HG03066 (cell line): ENCODE measurements at regions not wholly inside any gene's neighbourhood (a gene's known extent, or its start where the extent isn't known, plus 50 kb on each side); places are given as distances from the start of the nearest gene placed in this dataset.
"Not testable (repeated sequence)": the region's sequence is repeated elsewhere in the genome, so short reads cannot be mapped to it uniquely, and the experiment has no call there.

ENCODE experiments used
- ATAC-seq: cut with Tn5 transposase; IDR thresholded peaks from one replicate; pipeline ENCODE4 v1.9.1; 2021; ENCODE audit warnings: low read depth; ENCODE audit not compliant: unreplicated experiment

DNA sequence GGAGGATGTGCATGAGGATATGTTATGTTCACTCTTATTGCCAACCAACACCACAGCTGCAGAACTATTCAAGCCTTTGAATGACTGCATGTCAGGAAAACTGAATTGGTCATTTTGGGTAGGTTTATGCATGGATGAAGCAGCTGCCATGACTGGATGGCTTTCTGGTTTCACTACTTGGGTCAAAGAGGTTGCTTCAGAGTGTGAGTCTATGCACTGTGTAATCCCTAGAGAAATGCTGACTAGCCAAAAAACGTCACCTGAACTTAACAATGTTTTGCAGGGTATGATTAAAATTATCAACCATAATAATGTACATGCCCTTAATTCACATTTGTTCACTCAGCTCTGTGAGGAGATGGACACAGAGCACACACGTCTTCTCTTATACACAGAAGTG, 206.7 kb upstream of the RBBP8 start:
- no peak for ATAC-seq

- no peak for ATAC-seq
These were observed 205.1 kb upstream of the RBBP8 start for GRCh38 chr18:22728016-22728415.

DNA sequence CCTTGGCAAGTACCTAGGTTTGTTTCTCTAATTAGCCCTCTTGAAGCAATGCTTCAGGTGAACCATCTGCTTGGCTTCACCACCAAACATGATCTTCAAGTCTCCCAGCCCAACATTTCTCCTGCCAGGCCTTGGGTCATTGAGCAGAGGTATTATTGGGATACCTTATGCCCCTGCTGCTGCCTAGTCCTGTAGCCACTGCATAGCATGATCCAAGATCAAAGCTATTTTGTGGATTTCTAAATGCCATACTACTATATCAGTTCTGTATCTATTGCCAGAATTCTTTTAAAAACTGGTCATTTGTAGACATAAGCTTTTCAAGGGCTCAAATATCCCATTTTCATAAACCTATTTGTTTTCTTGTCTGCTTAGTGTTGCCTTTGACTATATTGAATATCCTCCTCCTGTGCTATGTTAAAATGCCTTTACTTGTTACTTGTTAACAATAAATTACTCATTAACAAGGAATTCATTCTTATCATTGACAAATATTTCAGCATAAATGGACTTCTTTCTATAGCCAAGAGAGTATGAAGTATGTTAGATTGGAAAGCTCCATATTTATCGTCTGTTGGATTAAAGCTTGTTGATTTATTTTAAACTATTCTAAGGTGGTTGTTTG, 204.5 kb upstream of the RBBP8 start:
- no peak for ATAC-seq

DNA sequence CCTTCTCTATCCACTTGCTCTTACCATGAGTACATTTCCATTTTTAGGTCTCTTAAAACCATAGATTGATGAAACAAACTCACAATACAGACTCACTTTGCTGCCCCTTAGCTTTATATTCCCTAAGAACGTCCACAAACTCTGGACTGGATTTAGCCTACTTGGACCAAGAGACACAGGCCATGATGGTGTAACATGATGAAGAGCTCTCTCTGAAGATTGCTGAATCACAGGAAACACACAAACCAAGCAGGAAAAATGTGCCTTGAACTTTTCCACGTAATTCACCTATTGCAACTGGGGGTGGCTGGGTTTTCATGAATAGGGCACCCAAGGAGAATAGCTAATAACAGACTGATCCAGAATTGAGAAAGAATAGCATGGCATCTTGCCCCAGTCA, 201.7 kb upstream of the RBBP8 start:
- ATAC-seq = no peak

DNA sequence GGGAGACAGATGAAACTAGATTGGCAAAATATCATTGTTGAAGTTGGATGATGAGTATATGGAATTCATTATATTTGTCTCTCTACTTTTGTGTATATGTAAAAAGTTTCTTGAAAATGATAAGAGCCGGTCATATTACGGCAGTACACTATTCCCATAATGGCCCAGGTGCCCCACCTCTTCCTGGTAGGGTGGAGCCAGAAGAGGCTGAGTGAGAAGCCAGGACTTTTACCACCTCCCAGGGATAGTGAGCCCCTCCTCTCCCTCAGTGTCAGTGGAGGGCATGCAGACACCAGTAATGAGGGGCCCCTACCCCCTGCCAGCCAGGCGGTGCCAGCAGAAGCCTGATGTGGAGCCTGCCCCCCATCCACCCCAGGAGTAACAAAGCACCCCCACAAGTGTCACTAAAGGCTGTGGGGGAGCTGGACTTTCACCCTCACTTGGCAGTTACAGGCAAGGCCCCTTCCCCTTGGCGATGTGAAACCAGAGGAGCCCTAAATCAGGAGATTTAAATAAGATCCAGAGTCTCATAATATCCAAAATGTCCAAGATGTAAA, 198.9 kb upstream of the RBBP8 start:
- ATAC-seq = no peak

- no peak for ATAC-seq
These were observed 198.1 kb upstream of the RBBP8 start for GRCh38 chr18:22734791-22735627.

- no peak for ATAC-seq
These were observed 196.1 kb upstream of the RBBP8 start for GRCh38 chr18:22737054-22737453.

DNA sequence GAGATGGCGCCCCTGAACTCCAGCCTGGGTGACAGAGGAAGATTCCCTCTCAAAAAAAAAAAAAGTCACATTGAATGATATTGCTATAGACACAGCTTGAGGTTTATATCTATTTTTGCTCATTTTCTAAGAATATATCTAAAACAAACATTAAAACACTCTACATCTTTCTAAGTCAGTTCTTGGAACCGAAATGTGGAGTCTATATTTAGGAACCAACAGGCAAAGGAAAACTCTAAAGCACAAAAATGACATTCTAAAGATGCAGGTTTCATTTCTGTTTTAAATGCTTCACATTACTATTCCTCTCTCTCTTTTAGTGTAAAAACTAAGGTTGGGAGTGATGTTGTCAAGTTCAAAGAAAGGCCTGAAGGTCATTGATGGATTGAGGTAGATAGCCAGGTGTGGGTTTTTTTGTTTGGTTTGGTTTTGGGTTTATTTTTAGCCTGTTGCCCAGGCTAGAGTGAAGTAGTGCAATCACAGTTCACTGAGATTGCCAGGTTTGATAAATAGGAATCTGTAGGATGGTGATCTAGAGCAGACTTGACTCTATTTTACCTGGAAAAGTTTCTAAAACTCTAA, 194.0 kb upstream of the RBBP8 start:
- ATAC-seq = no peak

GRCh38 chr18:22739789-22740188, 193.3 kb upstream of the RBBP8 start:
- no peak for ATAC-seq

- no peak for ATAC-seq
These were observed 191.8 kb upstream of the RBBP8 start for GRCh38 chr18:22741318-22741717.

DNA sequence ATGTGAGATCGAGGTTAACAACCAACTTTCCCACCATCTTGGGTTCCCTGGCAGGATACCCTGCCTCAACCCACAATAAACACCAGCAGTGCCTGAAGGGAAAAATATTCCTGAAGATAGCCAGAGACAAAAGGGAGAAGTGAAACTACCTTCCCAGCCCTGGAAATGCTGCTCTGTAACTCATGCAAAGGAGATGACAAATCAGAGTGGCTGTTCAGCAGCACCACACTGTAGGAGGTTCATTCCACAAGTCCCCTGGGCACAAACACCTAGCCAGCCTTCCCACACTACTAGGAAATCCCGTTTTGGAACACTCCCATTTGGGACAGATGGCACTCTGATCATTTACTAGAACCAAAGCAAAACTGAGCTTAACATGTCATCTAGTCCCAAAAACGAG, 190.7 kb upstream of the RBBP8 start:
- no peak for ATAC-seq

GRCh38 chr18:22745966-22746365, 187.2 kb upstream of the RBBP8 start:
- no peak for ATAC-seq

DNA sequence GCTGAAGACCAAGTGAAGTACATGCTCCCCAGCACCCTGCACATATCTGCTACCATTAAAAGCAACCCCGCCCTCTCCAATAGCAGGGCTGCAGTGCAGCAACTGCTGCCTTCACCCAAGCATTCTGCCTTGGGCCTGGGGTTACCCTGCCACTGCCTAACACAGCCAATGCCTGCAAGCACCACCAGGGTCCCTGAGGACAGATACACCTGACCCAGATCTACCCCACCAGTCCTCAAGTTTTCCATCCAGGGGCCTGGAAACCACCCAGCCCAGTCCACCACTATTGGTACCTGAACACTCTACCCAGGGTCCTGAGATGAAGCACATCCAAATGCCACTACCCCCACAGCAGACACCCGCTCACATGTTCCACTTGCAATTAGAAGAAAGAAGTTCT, 181.1 kb upstream of the RBBP8 start:
- no peak for ATAC-seq

- no peak for ATAC-seq
These were observed 179.8 kb upstream of the RBBP8 start for GRCh38 chr18:22753130-22753831.

DNA sequence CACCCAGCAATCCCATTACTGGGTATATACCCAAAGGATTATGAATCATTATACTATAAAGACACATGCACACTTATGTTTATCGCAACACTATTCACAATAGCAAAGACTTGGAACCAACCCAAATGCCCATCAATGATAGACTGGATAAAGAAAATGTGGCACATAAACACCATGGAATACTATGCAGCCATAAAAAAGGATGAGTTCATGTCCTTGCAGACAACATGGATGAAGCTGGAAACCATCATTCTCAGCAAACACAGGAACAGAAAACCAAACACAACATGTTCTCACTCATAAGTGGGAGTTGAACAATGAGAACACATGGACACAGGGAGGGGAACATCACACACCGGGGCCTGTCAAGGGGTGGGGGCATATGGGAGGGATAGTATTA, 169.1 kb upstream of the RBBP8 start:
- not testable (repeated sequence) for ATAC-seq

- ATAC-seq = no peak
These were observed 167.2 kb upstream of the RBBP8 start for GRCh38 chr18:22765896-22766295.

- ATAC-seq = no peak
These were observed 165.5 kb upstream of the RBBP8 start for GRCh38 chr18:22767653-22768052.

DNA sequence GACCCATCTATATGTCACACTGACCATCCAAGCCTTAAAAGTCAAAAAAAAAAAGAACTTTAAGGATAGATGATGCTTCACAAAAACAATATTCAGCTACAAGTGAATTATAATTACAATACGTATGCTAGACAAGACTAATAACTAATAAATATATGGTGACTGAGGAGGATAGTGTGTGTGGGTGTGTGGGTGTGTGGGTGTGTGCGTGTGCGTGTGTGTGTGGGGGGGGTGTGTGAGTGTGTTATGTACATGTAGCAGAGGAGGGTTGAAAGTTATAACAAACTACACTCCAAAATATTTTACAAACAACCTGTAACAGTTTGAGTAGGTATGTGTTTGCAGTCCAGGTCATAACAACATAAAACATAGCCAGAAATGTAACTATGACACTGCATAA, 159.2 kb upstream of the RBBP8 start:
- ATAC-seq = no peak

GRCh38 chr18:22778996-22779395, 154.1 kb upstream of the RBBP8 start:
- no peak for ATAC-seq

DNA sequence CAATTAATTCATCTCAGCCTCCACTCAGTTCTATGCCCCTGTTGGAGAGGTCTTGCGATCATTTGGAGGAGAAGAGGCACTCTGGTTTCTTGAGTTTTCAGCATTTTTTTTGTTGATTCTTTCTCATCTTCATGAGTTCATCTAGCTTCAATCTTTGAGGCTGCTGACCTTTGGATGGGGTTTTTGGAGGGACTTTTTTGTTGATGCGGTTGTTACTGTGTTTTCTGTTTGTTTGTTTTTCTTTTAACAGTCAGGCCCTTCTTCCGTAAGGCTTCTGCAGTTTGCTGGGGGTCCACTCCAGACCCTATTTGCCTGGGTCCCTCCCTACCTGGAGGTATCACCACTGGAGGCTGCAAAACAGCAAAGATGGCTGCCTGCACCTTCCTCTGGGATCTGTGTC, 149.9 kb upstream of the RBBP8 start:
- ATAC-seq = no peak

GRCh38 chr18:22783662-22784076, 149.5 kb upstream of the RBBP8 start:
- no peak for ATAC-seq
